HL-60 (cell line): ENCODE measurements at regions not wholly inside any gene's neighbourhood (a gene's known extent, or its start where the extent isn't known, plus 50 kb on each side); places are given as distances from the start of the nearest gene placed in this dataset.

ENCODE experiments used
- GABPA ChIP-seq: IDR thresholded peaks from 2 replicates; pipeline ENCODE4 v1.6.1; 2012; ENCODE audit warnings: low read depth
- POLR2AphosphoS5 ChIP-seq: IDR thresholded peaks from 2 replicates; pipeline ENCODE4 v1.6.1; 2012; ENCODE audit warnings: low read depth
- SPI1 ChIP-seq: IDR thresholded peaks from 2 replicates; pipeline ENCODE4 v1.6.1; 2012; ENCODE audit warnings: low read depth, mild to moderate bottlenecking, borderline replicate concordance
- TF ChIP-seq, protein P1 (sequence below): IDR thresholded peaks from one replicate; pipeline ENCODE4 v1.5.1; 2011; ENCODE audit warnings: low read length, control low read depth, inconsistent platforms; ENCODE audit not compliant: insufficient read depth
- TF ChIP-seq, protein P2 (sequence below): IDR thresholded peaks from 2 replicates; pipeline ENCODE4 v1.6.1; 2012; ENCODE audit warnings: low read depth; ENCODE audit not compliant: insufficient replicate concordance

DNA sequence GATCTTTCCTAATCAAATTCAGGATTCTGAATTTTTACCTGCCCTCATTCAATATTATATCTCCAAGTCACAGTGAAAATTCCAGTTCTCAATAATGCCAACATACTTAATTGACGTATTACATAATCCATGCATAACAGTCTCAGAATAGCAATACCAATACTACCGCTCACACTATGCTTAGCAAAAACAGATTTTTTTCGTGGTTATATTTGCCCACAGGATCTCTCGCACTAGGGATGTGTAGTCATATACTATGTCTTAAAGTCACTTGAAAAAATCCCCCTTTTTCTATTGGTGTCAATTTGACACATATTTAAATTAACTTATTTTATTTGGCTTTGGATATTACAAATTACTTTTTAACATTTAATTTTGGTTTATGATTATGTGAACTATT lies 323.1 kb upstream of the SLC35B3 start:
- TF ChIP-seq, protein P1, sequence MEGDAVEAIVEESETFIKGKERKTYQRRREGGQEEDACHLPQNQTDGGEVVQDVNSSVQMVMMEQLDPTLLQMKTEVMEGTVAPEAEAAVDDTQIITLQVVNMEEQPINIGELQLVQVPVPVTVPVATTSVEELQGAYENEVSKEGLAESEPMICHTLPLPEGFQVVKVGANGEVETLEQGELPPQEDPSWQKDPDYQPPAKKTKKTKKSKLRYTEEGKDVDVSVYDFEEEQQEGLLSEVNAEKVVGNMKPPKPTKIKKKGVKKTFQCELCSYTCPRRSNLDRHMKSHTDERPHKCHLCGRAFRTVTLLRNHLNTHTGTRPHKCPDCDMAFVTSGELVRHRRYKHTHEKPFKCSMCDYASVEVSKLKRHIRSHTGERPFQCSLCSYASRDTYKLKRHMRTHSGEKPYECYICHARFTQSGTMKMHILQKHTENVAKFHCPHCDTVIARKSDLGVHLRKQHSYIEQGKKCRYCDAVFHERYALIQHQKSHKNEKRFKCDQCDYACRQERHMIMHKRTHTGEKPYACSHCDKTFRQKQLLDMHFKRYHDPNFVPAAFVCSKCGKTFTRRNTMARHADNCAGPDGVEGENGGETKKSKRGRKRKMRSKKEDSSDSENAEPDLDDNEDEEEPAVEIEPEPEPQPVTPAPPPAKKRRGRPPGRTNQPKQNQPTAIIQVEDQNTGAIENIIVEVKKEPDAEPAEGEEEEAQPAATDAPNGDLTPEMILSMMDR = no peak
- TF ChIP-seq GABPA (no peak), POLR2AphosphoS5 (no peak), SPI1 (no peak)
- TF ChIP-seq, protein P2, sequence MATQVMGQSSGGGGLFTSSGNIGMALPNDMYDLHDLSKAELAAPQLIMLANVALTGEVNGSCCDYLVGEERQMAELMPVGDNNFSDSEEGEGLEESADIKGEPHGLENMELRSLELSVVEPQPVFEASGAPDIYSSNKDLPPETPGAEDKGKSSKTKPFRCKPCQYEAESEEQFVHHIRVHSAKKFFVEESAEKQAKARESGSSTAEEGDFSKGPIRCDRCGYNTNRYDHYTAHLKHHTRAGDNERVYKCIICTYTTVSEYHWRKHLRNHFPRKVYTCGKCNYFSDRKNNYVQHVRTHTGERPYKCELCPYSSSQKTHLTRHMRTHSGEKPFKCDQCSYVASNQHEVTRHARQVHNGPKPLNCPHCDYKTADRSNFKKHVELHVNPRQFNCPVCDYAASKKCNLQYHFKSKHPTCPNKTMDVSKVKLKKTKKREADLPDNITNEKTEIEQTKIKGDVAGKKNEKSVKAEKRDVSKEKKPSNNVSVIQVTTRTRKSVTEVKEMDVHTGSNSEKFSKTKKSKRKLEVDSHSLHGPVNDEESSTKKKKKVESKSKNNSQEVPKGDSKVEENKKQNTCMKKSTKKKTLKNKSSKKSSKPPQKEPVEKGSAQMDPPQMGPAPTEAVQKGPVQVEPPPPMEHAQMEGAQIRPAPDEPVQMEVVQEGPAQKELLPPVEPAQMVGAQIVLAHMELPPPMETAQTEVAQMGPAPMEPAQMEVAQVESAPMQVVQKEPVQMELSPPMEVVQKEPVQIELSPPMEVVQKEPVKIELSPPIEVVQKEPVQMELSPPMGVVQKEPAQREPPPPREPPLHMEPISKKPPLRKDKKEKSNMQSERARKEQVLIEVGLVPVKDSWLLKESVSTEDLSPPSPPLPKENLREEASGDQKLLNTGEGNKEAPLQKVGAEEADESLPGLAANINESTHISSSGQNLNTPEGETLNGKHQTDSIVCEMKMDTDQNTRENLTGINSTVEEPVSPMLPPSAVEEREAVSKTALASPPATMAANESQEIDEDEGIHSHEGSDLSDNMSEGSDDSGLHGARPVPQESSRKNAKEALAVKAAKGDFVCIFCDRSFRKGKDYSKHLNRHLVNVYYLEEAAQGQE = no peak
